ENCODE measurements at regions not wholly inside any gene's neighbourhood (a gene's known extent, or its start where the extent isn't known, plus 50 kb on each side); places are given as distances from the start of the nearest gene placed in this dataset.

DNA sequence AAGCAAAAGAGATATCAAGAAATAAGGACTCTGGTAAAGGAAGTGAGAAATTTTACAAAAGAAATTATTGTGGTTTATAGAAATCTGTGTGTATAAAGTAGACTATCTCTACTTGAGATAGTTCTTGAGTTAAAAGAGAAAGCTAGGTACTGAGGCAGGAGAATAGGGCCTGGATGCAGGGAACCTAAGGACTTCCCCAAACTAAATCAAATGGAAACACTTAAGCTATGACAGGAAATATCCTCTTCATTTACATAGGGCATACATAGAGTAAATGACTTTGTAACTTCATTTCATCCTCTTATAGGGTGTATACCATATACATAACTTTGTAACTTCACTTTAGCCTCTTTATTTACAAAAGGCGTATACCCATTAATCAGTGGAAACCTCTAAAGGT lies 219.2 kb upstream of the RGPD4 start:
- H3K36me3 ChIP-seq: no peaks in the 10 kb centered on the region
- H3K9me3 ChIP-seq: no peaks in the 10 kb centered on the region
- H3K27me3 ChIP-seq: no peaks in the 10 kb centered on the region
- H3K4me3 ChIP-seq: no peak overlapping the region
- TF ChIP-seq CTCF (IDR thresholded peaks at IDR 0.05) (no peak), POLR2AphosphoS5 (IDR thresholded peaks at IDR 0.05) (no peak), POLR2A (IDR thresholded peaks at IDR 0.05) (no peak)
- intact Hi-C loops (cut with DNase I; ENCODE audit: low total_unique reads): no loop called here
- no peaks in the 10 kb centered on the region for H3K4me1 ChIP-seq
- H3K27ac ChIP-seq: no peak overlapping the region
- DNase-seq (ENCODE audit: low spot score in 2 of 2): no peak

GRCh38 chr2:107615039-107615438 lies 211.7 kb upstream of the RGPD4 start:
- intact Hi-C loops (cut with DNase I; ENCODE audit: low total_unique reads): no loop called here
- Histone ChIP-seq H3K9me3 (peaks cover 0 to 21% of the 10 kb centered on the region in 2 donors), H3K27ac (no peak overlapping the region), H3K4me1 (no peaks in the 10 kb centered on the region), H3K36me3 (no peaks in the 10 kb centered on the region), H3K4me3 (no peak overlapping the region), H3K27me3 (no peaks in the 10 kb centered on the region)
- DNase-seq (ENCODE audit: low spot score in 2 of 2): no peak
- TF ChIP-seq POLR2A (IDR thresholded peaks at IDR 0.05) (no peak), CTCF (IDR thresholded peaks at IDR 0.05) (no peak), POLR2AphosphoS5 (IDR thresholded peaks at IDR 0.05) (no peak)

DNA sequence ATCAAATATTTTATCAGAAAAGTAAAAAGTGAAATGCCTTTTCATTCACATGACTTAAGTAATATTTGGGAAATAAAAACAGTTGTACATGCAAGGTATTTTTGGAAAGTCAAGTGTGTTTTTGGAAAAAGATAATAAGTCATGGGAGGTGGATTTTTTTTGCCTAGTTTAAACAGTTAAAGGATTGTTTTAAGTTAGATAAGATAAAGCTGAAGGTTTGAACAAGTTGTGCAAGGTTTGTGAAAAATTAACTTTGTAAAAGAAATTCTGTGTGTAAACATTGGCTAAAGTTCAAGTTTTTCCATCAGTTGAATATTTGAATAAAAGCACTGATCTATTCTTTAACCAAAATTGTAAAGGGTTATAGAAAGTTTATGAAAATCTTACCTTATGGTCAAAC lies 207.9 kb upstream of the RGPD4 start:
- Histone ChIP-seq H3K9me3 (peaks cover 0 to 33% of the 10 kb centered on the region in 2 donors), H3K27me3 (no peaks in the 10 kb centered on the region), H3K27ac (no peak overlapping the region), H3K4me1 (no peaks in the 10 kb centered on the region), H3K4me3 (no peak overlapping the region), H3K36me3 (no peaks in the 10 kb centered on the region)
- TF ChIP-seq POLR2AphosphoS5 (IDR thresholded peaks at IDR 0.05): no peak
- no peak for TF ChIP-seq POLR2A (IDR thresholded peaks at IDR 0.05)
- TF ChIP-seq CTCF (IDR thresholded peaks at IDR 0.05): no peak
- DNase-seq (ENCODE audit: low spot score in 2 of 2): no peak
- intact Hi-C loops (cut with DNase I; ENCODE audit: low total_unique reads): no loop called here

DNA sequence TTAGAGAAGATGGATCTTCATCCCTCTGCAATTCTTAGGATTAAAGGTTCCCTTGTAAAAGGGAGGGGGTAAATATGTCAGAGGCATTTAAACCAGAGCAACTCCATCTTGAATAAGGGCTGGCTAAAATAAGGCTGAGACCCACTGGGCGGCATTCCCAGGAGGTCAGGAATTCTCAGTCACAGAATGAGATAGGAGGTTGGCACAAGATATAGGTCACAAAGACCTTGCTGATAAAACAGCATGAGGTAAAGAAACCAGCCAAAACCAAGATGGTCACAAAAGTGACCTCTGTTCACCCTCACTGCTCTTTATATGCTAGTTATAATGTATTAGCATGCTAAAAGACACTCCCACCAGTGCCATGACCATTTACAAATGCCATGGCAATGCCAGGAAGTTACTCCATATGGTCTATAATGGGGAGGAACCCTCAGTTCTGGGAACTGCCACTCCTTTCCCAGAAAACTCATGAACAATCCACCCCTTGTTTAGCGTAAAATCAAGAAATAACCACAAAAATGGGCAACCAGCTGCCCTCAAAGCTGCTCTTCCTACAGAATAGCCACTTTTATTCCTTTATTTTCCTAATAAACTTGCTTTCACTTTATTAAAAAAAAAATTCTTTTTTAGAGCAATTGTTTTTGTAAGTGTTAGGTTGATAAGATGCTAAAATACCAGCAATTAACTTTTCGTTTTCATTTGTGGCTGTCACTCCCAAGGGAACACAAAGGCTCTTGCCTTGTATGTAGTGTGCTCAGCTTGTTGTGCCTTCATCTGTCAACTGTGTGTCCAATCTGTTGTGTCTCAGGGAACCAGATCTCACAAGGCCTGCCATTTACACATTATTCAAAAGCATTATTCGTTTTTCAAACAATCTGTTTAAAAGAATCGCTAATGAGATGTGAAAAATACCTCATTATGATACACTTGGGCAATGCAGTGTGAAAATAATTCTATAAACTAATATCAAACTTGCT lies 205.2 kb upstream of the RGPD4 start:
- TF ChIP-seq CTCF (IDR thresholded peaks at IDR 0.05): no peak
- H3K36me3 ChIP-seq: no peaks in the 10 kb centered on the region

GRCh38 chr2:107622741-107623310 lies 203.9 kb upstream of the RGPD4 start:
- Histone ChIP-seq H3K9me3 (peaks cover 3 to 37% of the 10 kb centered on the region in 2 donors), H3K4me1 (no peaks in the 10 kb centered on the region), H3K27me3 (no peaks in the 10 kb centered on the region), H3K36me3 (no peaks in the 10 kb centered on the region), H3K27ac (no peak overlapping the region), H3K4me3 (no peak overlapping the region)
- TF ChIP-seq POLR2AphosphoS5 (IDR thresholded peaks at IDR 0.05) (no peak), CTCF (IDR thresholded peaks at IDR 0.05) (no peak), POLR2A (IDR thresholded peaks at IDR 0.05) (no peak)
- intact Hi-C loops (cut with DNase I; ENCODE audit: low total_unique reads): no loop called here
- no peak for DNase-seq (ENCODE audit: low spot score in 2 of 2)

More for the DNA sequence above, 205.2 kb upstream of the RGPD4 start:
- no peaks in the 10 kb centered on the region for H3K4me1 ChIP-seq
- no peak overlapping the region for H3K4me3 ChIP-seq
- intact Hi-C loops (cut with DNase I; ENCODE audit: low total_unique reads): no loop called here
- H3K27me3 ChIP-seq: no peaks in the 10 kb centered on the region
- no peak for DNase-seq (ENCODE audit: low spot score in 2 of 2)
- H3K9me3 ChIP-seq: peaks cover 0 to 33% of the 10 kb centered on the region in 2 donors
- no peak overlapping the region for H3K27ac ChIP-seq
